DND-41 (cell line): ENCODE measurements at regions not wholly inside any gene's neighbourhood (a gene's known extent, or its start where the extent isn't known, plus 50 kb on each side); places are given as distances from the start of the nearest gene placed in this dataset.

Source experiments
- EZH2 ChIP-seq: IDR thresholded peaks from 3 replicates; pipeline ENCODE4 v1.6.1; 2012; ENCODE audit warnings: borderline replicate concordance, low read depth, mild to moderate bottlenecking, moderate library complexity, low read length, inconsistent platforms; ENCODE audit not compliant: severe bottlenecking
- TF ChIP-seq, protein P1 (sequence below): IDR thresholded peaks from 2 replicates; pipeline ENCODE4 v1.5.1; 2012; ENCODE audit warnings: borderline replicate concordance, low read length, moderate library complexity, mild to moderate bottlenecking; ENCODE audit not compliant: poor library complexity, severe bottlenecking; ENCODE audit errors: extremely low read depth

DNA sequence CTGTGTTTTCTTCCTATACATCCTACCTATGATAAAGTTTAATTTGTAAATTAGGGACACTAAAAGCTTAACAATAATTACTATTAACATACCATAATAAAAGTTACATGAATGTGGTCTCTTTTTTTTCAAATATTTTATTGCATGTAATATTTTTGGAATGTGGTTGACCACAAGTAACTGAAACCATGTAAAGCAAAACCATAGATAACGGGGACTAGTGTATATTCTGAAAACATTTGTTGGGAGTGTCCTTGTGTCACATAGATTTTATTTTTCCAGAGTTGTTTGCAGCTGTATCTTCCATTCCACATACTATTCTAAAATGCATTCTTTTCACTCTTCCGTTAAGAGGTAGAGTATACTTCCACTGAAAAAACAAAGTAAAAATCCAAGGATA is 200.4 kb downstream of the KIF18A start:
- TF ChIP-seq, protein P1, sequence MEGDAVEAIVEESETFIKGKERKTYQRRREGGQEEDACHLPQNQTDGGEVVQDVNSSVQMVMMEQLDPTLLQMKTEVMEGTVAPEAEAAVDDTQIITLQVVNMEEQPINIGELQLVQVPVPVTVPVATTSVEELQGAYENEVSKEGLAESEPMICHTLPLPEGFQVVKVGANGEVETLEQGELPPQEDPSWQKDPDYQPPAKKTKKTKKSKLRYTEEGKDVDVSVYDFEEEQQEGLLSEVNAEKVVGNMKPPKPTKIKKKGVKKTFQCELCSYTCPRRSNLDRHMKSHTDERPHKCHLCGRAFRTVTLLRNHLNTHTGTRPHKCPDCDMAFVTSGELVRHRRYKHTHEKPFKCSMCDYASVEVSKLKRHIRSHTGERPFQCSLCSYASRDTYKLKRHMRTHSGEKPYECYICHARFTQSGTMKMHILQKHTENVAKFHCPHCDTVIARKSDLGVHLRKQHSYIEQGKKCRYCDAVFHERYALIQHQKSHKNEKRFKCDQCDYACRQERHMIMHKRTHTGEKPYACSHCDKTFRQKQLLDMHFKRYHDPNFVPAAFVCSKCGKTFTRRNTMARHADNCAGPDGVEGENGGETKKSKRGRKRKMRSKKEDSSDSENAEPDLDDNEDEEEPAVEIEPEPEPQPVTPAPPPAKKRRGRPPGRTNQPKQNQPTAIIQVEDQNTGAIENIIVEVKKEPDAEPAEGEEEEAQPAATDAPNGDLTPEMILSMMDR: no peak
- TF ChIP-seq EZH2: no peak
